Superior temporal gyrus (tissue), 1 donor: ENCODE measurements at regions not wholly inside any gene's neighbourhood (a gene's known extent, or its start where the extent isn't known, plus 50 kb on each side); places are given as distances from the start of the nearest gene placed in this dataset.
"Not testable (repeated sequence)": the region's sequence is repeated elsewhere in the genome, so short reads cannot be mapped to it uniquely, and the experiment has no call there.

Experiments
- DNase-seq: peaks from one replicate; pipeline ENCODE4 v3.0.0-alpha.2; 2016; ENCODE audit errors: extremely low spot score

GRCh38 chr4:189600718-189601435 is 339.8 kb upstream of the FRG1 start:
- DNase-seq: no peak

- DNase-seq: not testable (repeated sequence)
Observed at GRCh38 chr4:189602827-189603226, 337.8 kb upstream of the FRG1 start.

GRCh38 chr4:189610571-189610970 is 330.1 kb upstream of the FRG1 start:
- DNase-seq: not testable (repeated sequence)

GRCh38 chr4:189613207-189613606 is 327.5 kb upstream of the FRG1 start:
- no peak for DNase-seq

DNA sequence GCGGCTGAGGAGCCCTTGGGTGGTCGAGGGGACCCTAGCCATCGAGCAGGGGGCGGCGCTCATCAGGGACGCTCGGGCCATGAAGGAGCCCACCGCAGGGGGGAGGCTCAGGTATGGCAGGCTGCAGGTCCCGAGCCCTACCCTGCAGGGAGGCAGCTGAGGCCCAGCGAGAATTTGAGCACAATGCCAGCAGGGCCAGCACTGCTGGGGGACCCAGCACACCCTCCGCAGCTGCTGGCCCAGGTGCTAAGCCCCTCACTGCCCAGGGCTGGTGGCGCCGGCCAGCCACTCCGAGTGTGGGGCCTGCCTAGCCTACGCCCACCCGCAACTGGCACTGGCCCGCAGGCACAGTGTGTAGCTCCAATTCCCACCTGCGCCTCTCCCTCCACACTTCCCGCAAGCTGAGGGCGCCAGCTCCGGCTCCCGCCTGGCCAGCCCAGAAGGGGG is 325.4 kb upstream of the FRG1 start:
- no peak for DNase-seq

GRCh38 chr4:189617741-189618140 is 322.9 kb upstream of the FRG1 start:
- DNase-seq: not testable (repeated sequence)

- DNase-seq: not testable (repeated sequence)
Observed at GRCh38 chr4:189619441-189620250, 321.0 kb upstream of the FRG1 start.

DNA sequence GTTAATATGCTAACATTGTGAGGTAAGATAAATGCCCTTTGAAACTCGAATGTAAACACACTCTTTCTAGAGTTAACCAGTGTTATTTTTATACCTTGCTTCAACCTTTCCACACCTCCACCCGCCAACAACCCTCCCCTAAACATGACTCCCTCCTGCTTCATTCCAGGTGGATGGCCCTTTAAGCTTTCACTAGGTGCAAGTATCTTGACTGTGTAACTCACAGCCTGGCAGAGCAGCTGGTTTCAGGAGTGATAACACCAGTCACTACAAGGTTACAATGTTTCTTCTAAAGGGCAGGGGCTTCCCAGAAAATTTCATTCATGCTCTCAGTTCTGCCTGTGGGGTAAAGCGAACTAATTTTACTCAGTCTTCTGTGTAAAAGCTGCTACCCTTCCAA is 318.1 kb upstream of the FRG1 start:
- DNase-seq: not testable (repeated sequence)

- not testable (repeated sequence) for DNase-seq
Observed at GRCh38 chr4:189627041-189627440, 313.6 kb upstream of the FRG1 start.

DNA sequence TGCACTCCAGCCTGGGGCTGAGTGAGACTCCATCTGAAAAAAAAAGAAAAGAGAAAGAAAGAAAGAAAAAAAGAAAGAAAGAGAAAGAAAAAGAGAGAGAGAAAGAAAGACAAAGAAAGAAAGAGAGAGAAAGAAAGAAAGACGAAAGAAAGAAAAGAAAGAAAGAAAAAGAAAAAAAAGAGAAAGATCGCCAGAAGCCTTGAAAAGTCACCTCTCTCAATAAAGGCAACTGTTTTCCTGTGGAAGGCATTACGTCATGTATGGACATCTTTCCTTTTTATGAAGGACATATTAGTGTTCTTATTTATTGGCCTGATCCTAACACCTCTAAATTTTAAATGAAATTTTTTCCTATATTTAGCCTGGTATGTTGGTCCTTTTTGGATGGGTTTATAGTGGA is 310.9 kb upstream of the FRG1 start:
- not testable (repeated sequence) for DNase-seq

DNA sequence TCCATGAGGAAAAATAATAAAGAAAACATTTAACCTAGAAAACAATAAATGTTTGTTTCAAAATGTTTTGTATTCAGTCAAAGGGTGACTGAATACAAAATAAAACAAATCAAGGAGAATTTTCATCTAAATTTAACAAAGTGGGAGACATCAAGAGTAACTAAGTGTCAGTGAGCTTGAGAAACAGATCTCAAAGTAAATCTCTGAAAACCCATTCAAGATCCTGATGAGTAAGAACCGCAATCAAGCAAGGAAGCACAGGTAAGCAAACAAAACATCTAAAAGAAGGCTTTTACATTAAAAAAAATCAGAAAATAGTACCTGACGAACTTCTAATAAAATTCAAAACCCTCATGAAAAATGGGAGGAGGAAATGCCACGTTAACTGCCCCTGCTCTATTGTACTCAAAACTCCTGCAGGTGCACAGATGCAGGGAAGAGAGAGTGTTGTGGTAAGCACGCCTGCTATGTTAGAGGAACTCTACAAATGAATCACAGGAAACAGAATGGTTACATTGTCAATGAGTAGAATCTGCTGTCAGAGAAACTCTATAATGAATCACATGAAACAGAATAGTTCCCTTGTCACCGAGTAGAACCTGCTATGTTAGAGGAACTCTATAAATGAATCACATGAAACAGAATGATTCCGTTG is 309.6 kb upstream of the FRG1 start:
- DNase-seq: not testable (repeated sequence)

- not testable (repeated sequence) for DNase-seq
Observed at GRCh38 chr4:189631568-189631916, 309.1 kb upstream of the FRG1 start.

DNA sequence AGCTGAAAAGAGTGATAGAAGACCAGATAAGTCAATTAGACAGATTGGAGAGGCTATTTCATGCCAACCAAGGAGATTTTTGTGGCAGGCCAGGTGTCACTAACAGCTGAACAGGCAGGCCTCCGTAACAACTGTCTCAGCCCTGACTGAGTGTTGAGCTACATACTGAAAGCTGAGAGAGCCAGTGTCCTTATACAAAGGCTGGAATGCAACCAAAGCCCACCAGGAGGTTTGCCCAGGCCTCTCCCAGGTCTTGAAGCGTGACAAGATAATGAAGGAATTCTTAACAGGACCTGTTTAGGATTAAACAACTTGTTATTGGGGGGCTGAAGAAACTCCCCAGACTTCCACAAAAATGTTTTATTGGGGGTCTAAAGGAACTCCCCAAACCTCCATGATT is 290.2 kb upstream of the FRG1 start:
- not testable (repeated sequence) for DNase-seq

DNA sequence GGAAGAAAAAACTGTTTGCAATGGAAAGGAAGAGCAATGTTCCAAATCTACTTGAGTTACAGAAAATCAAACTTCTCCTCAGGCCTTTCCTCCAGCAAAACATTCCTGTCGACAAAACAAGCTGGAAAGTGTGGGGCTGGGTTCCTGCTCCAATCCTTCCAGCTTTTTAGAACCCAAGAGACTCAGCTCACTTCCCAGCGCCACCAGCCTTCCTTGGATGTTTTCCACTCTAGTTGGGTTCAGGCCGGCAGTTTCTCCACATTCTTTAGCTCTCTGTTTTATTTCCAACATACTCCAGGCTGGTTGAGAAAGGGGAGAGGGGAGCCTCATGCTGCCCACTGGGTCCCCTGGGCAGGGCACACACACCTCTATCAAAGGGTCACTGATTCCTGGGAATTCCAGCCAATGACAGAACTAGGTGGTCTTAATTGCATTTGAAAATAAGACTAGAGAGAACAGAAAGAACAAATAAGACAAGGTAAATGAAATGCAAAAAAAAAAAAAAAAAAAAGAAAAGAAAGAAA is 287.5 kb upstream of the FRG1 start:
- not testable (repeated sequence) for DNase-seq

GRCh38 chr4:189653983-189654382 is 286.7 kb upstream of the FRG1 start:
- not testable (repeated sequence) for DNase-seq

- DNase-seq: not testable (repeated sequence)
Observed at GRCh38 chr4:189654396-189654795, 286.3 kb upstream of the FRG1 start.

GRCh38 chr4:189655817-189656216 is 284.9 kb upstream of the FRG1 start:
- not testable (repeated sequence) for DNase-seq

GRCh38 chr4:189656641-189657040 is 284.0 kb upstream of the FRG1 start:
- no peak for DNase-seq

DNA sequence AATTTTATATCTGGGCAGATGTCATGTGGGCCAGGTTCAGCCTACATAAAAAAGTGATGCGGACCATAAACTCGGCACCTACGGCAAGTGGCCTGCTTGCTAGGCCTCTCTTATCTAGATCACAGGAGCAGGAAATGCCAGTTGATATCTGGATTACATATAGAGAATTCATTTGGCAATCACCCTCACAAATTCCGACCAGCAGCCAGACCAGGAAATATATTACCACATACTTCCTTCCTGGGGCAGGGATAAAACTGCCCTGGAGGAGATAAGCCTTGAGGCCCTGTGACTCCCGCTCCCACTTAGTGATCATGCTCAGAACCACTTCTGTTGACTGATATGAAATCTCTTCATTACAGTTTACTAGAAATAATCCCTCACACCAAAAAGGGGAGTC is 282.4 kb upstream of the FRG1 start:
- not testable (repeated sequence) for DNase-seq

- DNase-seq: not testable (repeated sequence)
Observed at GRCh38 chr4:189658831-189659230, 281.8 kb upstream of the FRG1 start.

DNA sequence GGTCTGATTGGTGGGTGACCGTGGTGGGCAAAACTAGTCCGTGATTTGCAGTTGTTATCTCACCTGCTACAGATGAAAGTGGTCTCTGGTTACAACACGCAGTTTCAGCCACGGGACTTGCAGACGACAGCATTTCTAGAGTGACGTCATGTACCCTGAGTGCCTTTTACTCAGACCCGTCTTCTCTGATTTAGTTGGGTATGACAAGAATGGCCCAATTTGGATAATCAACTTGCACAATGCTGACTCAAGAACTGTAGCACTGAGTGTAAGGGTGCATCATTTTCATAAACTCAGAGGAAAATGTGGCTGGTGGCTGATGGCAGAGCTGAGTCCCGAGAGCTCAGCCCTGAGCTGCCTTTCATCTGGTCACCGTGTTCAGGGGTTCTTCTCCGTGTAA is 281.4 kb upstream of the FRG1 start:
- no peak for DNase-seq

GRCh38 chr4:189660722-189661360 is 279.8 kb upstream of the FRG1 start:
- DNase-seq: no peak
